CD4-positive, alpha-beta T cell treated with Interleukin-10 for 1 hour (primary cell): ENCODE measurements at regions not wholly inside any gene's neighbourhood (a gene's known extent, or its start where the extent isn't known, plus 50 kb on each side); places are given as distances from the start of the nearest gene placed in this dataset.

ENCODE experiments used
- DNase-seq: peaks from one replicate; pipeline ENCODE4 v3.0.0-alpha.2; 2020

DNA sequence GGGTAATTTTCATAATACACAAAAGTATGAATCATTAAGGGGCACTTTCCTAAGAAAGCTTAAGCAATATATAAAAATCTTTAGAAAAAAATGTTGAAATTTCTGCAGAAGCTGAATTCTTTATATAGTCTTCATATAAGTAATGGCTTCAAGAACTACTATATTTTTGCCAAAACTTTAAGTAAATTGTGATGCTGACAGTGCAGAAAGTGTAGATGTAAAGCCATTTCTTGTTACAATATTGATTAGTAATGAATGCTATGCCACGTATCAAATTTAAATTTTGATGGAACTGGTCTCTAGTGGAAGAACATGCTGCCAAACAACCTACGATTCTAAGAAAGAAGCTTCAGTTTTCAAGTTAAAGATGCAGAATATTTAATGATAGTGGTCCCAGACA is 1210.0 kb downstream of the SLITRK1 start:
- DNase-seq: no peak

DNA sequence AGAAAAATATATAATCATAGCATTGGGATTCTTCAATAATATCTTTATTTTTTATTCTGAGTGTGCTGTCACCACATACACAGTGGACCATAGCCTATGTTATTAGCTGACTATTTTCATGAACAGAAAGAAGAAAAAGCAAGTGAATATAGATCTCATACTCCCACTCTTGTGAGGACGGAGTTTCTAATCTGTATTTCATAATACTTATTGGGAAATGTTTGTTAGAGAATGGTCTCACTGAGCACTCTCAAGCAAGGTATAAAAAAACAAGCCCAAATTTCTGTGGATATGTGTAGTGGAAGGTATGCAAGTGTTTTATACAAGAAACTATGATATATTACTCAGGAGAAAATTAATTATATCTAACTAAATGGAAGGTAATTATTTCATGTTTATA is 1218.1 kb downstream of the SLITRK1 start:
- no peak for DNase-seq

DNA sequence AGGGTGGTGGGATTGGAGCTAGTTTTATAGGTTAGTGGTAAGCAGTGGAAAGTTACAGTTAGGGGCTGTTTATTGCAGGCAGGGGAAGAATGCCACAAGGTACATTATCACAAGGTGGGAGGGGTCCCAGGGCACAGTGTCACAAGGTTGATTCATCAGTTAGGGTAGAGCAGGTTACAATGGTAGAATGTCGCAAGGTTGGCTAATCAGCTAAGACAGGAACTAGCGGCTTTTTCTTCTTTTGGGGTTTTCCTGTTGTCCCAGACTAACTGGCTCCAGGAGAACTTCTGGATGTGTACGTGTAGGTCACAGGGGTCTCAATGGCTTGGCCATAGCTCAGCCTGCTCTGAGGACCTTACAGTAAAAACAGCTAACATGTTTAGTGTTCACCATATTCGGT is 1221.1 kb downstream of the SLITRK1 start:
- no peak for DNase-seq

DNA sequence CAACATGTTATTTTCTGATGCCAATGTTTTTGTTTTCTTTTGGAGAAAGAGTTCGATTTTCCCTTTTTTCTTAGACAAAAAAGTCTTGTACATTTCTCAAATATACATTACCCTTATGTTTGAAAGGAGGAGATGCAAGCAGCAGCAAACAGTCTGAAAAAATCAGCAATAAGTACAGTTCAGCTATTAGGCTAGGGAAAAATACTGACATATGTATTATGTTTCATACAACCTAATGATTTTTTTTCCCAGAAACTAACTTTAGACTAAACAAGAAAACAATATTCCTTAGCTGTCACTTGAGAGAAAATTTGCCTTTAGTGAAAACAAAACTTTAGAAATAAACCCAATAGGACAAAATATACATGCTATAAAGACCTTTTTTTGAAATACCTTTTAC is 1223.5 kb downstream of the SLITRK1 start:
- no peak for DNase-seq

DNA sequence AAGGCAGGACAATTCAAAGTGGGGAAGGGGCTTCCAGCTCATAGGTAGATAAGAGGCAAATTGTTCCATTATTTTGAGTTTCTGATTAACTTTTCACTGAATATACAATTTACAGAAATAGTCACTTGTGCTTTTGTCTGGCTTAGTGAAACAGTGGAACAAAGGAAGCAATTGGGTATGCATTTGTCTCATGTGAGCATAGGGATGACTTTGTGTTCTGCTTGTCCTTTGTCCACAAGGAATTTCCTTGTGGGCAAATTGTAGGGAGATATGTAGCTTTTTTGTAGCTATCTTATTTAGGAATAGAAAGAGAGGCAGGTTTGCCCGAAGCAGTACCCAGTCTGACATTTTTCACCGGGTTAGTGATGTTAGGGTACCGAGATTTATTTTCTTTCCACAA is 1224.8 kb downstream of the SLITRK1 start:
- no peak for DNase-seq

DNA sequence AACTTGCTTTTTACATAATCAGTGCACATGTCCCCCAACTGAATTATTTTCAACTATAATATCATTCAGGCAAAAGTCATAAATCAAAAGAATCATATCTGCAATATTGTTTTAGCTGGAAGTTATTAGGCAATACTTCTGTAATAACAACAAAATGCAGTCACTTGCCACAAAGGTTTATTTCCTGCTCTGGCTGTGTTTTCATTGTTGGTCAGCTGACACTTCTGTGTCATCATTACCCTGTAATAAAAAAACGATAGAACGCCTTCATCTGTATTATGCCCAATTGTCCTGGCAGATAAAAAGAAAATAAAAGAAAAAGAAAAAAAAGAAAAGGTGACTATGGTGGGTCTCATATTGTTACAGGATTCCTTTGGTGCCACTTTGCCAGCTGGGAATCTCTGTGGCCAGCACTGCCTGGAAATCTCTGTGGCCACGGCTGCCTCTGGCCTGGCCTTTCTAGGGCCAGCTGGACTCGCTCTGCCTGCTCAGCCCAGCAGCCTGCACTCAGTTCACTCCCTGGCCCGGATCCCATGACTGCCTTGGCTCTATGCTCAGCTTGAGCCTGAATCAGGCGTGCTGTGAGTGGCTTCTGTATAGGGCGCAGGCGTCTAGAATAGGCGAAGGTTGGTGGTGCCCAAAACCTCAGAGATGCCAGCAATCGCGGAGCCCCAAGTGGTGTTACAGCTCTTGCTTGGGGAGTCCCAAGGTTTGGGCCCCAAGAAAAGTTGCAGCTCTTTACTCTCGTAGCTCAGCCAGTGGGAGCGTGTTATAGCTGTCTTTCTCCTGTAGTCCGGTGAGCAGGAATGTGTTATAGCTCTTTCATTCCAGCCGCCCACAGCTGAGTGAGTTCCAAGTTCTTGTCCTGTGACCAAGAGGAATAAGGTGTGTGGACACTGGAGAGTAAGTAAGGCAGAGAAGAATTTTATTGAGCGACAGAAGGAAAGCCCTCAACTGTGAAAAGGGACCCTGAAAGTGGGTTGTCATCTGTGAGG is 1227.1 kb downstream of the SLITRK1 start:
- no peak for DNase-seq

DNA sequence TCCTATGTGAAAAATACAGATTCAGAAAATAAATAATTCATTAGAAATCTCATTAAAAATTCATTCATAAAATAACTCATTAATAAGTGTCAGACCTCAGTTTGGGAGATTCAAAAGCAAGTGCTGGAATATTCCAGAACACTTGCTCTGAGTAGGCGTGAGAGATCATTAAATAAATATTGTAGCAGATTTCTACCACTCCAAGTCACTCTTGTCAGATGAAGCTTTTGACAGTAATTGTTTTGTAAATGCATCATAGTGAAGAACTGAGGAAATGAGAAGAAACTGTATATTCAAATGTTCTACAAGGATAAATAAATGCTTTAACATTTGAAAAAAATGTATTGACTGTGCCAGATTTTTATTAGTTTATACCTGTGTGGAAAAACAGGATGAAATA is 1228.1 kb downstream of the SLITRK1 start:
- DNase-seq: no peak

DNA sequence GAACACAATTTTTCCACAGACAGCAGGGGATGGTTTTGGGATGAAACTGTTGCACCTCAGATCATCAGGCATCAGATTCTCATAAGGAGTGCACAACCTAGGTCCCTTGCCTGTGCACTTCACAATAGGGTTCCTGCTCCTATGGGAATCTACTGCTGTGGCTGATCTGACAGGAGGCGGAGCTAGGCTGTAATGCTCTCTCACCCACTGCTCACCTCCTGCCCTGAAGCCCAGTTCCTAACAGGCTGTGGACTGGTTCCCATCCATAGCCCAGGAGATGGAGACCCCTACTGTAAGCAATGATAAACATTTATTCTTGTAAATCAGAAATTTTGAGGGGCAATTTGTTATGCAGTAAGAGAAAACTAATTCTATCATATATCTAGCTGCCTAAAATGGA is 1234.7 kb downstream of the SLITRK1 start:
- DNase-seq: no peak

DNA sequence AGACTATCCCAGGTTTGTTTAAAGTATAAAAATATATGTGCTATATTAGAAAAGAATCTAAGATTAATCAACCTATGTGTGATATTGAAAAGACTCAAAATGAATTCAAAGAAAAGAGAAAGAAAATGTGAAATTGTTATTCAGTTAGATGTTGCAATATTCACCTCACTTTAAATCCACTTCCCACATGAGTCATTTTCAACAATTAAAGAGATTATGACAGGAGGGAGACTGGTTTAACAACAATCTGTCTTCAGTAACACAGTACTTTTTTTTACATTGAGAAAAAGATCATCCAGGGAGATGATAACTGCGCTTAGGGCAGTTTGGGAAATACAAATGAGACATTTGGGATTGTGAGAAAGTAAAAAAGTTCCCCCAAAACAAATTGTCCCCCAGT is 1246.2 kb downstream of the SLITRK1 start:
- no peak for DNase-seq

DNA sequence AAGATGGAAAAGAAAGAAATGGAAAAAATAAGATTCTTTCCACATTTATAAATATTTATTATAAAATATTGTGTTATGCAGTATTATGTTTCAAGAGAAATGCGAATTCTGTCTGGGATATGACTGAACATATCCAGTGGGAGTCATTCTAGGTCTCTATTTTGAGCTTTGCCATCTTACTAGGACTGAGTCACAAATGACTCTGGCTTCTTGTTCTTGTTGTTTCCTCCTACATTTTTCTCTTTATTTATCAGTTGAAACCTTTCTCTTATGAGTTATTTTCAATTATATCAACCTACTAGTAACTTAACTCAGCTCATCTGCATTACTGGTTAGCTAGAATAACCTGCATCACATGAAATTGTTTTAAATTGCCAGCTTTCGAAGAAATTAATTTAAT is 1247.3 kb downstream of the SLITRK1 start:
- DNase-seq: no peak

DNA sequence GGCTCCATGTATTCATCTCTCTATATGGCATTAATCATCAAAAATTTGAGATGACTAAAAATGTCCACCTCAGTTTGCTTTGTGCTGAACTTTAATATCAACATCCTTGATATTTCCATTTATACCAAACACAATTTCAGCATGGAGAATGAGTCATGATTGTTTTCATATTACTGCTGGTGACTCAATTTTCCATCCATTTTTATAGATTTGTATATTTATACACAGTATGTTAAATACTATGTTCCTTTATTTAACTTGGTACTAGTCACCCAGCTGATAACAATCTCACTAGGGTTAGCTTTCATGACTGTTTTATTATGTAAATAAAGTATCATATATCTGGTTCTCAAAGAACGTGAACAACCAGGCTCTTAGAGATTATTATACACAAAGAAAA is 1255.1 kb downstream of the SLITRK1 start:
- no peak for DNase-seq

DNA sequence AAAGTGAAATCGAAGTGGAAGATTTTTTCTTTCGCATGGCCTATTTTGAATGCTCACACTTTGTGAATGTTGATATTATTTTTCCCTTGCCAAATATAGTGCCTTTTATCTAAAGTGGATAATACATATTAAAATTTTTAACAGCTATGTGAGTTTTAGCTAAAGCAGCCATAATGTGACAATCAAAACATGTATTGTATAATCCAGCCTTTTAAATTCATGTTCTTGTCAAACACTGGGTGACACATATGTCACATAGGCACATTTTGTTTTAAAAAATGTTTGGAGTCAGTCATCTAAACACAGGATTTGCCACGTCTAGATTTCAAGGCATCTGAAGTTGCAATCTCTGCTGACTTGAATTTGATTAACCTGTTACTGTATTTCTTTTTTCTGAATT is 1256.6 kb downstream of the SLITRK1 start:
- no peak for DNase-seq

DNA sequence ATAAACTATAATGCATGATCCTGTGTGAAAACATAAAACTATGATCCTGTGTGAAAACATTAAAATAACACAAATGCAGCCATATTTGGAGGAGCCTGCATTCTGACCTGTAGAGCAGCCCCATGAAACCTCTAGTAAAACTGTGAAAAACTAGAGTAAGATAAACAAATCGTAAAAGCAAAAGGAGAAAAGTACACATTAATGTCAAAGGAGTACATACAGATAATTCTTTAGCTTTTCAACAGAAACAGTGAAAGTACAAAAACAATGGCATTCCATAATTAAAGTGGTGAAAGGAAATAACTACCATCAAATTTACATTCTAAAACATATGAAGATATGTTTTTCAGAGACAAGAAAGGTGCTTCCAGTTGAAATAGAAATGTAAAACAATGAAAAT is 1267.2 kb downstream of the SLITRK1 start:
- DNase-seq: no peak

DNA sequence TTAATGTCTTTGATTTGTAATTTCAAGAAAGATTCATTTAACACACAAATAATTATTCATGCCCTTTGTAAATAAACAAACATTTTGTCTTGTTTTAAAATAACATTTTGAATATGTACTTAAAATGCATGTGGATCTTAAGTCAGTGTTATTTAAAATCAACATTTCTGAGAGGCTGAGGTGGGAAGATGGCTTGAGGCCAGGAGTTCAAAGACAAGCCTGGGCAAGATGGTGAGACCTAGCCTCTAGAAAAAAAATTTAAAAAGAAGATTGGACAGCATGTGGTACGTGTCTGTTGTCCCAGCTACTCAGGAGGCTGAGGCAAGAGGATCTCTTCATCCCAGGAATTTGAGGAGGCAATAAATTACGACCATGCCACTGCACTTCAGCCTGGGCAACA is 1268.2 kb downstream of the SLITRK1 start:
- DNase-seq: no peak

DNA sequence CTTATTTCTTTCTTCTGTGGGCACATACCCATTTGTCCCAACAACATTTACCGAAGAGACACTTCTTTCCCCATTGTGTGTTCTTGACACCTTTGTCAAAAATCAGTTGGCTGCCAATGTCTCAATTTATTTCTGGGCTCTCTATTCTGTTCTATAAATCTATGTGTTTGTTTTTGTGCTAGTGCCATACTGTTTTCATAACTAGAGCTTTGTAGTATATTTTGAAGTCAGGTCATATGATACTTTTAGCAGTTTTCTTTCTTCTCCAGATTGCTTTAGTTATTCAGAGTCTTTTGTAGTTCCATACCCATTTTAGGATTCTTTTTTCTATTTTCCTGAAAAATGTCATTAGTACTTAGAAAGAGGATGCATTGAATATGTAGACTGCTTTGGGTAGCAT is 1276.3 kb downstream of the SLITRK1 start:
- no peak for DNase-seq

DNA sequence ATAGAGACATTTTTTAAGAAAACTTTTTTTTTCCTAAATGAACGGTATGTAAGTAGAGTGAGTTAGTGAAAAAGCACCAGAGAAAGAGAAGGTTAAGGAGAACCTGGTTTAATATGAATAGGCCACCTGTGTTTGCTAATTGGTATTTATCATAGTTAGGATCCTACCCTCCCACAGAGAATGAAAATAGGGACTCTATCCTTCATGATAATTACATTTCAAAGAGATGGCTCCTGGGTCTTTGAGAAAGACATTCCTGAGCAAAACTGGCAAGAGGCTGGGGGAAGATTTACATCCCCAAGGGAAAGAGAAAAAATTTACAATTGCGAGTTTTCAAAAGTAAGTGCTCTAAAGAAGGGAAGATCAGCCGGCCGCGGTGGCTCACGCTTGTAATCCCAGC is 1284.5 kb downstream of the SLITRK1 start:
- DNase-seq: no peak

DNA sequence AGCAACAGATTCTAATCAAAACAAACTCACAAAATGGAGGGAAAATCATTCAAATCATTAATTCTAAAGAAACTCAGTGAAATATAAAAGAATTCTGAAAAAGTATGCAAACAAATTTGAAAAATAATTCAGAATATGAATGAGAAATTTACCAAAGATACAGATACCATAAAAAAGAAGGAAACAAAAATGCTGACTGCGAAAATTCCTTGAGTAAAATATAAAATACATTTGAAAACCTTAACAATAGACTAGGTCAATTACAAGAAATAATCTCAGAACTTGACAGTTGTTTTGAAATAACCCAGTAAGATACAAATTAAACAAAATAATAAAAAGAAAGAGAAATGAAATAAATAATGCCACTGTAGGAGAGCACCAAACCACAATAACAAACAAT is 1289.0 kb downstream of the SLITRK1 start:
- DNase-seq: no peak

DNA sequence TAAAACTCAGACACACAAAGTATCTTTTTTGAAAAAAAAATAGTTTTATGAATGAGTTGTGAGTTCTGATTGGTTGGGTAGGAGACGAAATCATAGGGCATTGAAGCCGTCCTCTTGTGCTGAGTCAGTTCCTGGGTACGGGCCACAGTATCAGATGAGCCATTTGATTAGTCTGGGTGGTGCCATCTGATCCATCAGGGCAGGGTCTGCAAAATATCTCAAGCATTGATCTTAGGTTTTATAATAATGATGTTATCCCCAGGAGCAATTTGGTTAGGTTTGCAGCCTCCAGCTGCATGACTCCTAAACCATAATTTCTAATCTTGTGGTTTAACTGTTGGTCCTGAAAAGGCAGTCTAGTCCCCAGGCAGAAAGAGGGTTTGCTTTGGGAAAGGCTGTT is 1310.6 kb downstream of the SLITRK1 start:
- no peak for DNase-seq

DNA sequence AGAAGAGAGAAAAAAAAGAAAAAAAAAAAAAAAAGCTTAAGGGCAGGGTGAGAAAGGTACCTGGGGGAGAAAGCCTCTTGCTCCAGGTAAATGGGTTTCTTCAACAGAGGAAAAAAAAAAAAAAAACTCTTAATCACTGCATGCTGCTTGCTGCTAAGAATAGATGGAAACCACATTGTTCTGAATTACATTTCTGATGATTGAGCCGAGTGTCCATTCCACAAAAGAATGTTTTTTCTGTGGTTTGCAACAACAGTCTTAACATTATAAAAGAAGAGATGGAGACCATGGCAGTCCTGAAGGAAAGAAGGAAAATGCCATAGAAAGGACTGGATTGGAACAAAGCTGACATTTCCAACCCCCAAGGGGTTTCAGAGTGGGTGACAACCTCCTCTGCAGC is 1312.7 kb downstream of the SLITRK1 start:
- DNase-seq: no peak

DNA sequence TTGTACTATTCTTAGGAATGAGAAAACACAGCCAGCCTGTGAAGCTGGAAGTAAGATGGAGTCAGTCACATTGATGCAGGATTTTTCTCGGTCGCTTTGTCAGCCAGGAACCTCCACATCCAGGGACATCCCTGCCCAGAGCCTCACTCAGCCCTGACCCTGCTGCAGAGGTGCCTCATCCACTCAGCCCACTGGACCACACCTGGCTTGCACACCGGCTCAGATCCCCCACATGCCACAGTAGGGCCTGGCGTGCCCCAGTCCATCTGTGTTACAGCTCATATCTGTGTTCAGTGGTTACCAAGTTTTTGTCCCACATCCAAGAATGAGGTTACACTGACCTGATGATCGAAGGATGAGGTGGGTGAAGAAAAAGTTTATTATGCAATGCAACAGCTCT is 1315.4 kb downstream of the SLITRK1 start:
- DNase-seq: no peak

DNA sequence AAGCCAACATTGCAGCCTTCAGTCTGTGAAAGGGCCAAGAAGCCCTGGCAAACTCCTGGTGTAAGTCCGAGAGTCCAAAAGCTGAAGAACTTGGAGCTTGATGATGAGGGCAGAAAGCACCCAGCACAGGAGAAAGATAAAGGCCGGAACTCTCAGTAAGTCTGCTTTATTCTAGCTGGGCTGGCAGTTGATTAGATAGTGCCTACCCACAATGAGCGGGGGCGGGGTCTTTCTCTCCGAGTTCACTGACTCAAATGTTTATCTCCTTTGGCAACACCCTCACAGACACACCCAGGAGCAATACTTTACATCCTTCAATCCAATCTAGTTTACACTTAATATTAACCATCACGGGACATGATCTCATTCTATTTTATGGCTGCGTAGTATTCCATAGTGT is 1317.1 kb downstream of the SLITRK1 start:
- no peak for DNase-seq

DNA sequence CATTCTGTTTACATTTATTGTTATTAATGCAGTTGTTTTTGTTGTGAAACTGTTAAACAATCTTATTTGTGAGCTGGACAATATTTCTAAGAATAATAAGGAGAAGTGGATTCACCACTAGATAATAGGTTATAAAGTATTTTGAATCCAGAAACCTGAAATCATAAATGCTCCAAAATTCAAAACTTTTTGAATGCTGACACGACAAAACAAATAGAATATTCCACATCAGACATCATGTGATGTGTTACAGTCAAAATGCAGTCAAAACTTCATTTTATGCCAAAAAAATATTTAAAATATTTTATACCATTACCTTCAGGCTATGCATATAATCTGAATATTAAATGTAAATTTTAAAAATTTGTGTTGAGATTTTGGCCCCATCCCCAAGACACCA is 1321.4 kb downstream of the SLITRK1 start:
- DNase-seq: no peak

DNA sequence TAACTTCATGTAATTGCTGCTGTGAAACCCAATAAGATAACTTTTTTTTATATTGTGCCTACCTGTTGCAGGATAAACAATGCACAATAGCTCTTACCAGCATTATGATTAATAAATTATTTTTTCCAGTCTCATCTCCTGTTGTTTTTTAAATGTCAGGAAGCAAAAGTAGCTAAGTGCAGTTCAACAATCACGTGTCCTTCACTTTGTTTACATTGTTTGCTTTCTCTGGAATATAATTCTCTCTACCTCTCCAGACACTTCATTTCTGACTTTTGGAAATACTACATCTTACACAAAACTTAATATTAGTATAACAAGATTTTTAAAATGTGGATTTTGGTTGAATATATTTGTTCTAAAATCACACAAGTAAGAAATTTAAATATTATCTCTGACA is 1359.4 kb downstream of the SLITRK1 start:
- no peak for DNase-seq

DNA sequence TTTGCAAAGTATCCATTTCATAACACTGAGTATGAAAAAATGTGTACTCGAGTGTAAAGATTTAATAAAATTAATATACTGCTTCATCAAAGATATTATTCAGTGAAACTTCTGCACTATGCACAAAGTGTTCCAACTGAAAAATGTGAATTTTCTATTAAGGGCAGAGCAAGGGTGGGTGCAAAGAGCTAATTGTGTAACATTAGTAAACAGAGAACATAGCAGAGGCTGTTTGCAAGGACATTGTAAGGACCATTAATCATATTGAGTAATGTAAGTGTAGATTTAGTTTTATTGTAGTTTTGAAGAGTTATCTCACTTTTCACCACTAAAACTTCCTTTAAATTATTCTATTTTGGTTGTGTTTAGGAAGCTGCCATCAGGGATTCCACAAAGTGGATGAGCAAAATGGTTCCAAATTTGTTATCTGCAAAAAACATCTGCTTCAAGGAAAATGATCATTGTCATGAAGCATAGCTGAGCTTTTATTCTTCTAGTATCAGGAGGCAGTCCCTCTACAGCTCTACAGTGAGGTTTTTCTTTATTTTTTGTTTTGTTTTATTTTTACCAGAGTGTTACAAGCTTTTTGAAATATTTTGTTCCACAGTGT is 1375.4 kb downstream of the SLITRK1 start:
- no peak for DNase-seq

DNA sequence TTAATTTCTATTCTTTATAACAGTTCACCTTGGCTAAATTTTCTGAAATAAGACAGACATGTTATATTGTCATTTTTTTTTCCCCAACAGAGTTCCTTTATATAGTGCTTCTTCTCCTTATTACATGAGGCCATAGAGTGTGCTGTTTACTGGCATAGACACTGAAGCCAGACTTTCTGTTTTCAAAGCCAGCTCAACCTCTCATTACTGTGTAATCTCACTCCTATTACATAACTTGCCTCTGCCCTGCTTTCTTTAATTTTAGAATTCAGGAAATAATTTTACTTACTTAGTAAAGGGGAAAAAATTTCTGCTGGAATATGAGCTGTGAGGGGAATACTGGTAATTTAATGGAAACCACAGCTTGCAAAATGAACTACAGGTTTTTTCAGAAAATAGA is 1380.4 kb downstream of the SLITRK1 start:
- DNase-seq: no peak
